Tibial artery (tissue), 4 donors: ENCODE measurements at regions not wholly inside any gene's neighbourhood (a gene's known extent, or its start where the extent isn't known, plus 50 kb on each side); places are given as distances from the start of the nearest gene placed in this dataset.
"Not testable (repeated sequence)": the region's sequence is repeated elsewhere in the genome, so short reads cannot be mapped to it uniquely, and the experiment has no call there.

Experiments
- DNase-seq, 2 donors: peaks; one replicate each; pipeline ENCODE4 v3.0.0-alpha.2; 2019
- H3K27ac ChIP-seq, 2 donors: fragments of 200-600 bp; sonication (generic) in 1 of 2; 1 replicate in 1 of 2; 2 replicates in 1 of 2; pipeline ENCODE4 v1.5.1; 2018 to 2019; ENCODE audit warnings: mild to moderate bottlenecking in 1 of 2
- H3K27me3 ChIP-seq, 2 donors: fragments of 200-600 bp; sonication (generic) in 1 of 2; one replicate each; pipeline versions ENCODE4 v1.5.1 to v1.6.0; 2016 to 2019
- H3K36me3 ChIP-seq, 3 donors: fragments of 200-600 bp; sonication (generic) in 2 of 3; one replicate each; pipeline ENCODE4 v1.5.1; 2016 to 2019; ENCODE audit warnings: mild to moderate bottlenecking in 2 of 3
- H3K4me1 ChIP-seq, 4 donors: fragments of 200-600 bp; sonication (generic) in 2 of 4; 1 replicate in 3 of 4; 2 replicates in 1 of 4; pipeline ENCODE4 v1.5.1; 2016 to 2019
- H3K4me3 ChIP-seq, 2 donors: fragments of 200-600 bp; sonication (generic) in 1 of 2; 1 replicate in 1 of 2; 2 replicates in 1 of 2; pipeline ENCODE4 v1.5.1; 2018 to 2019; ENCODE audit warnings: mild to moderate bottlenecking in 2 of 2
- H3K9me3 ChIP-seq, 3 donors: fragments of 200-600 bp; sonication (generic) in 1 of 3; one replicate each; pipeline ENCODE4 v1.5.1; 2016 to 2019
- intact Hi-C: fragments of 100-400 bp; cut with DNase I; formaldehyde crosslinking; loops from one replicate; pipeline ENCODE4 v1.15.0; 2023; ENCODE audit warnings: low total_unique reads
- TF ChIP-seq, protein P1 (sequence below), 2 experiments: fragments of 200-600 bp in 1 of 2; fragments of 450-650 bp in 1 of 2; IDR thresholded peaks; one replicate each; pipeline ENCODE4 v1.5.1; 2017 to 2019; ENCODE audit warnings: antibody characterized with exemption in 2 of 2, mild to moderate bottlenecking in 1 of 2, moderate library complexity in 1 of 2

GRCh38 chr7:118389629-118390028 lies 165.1 kb downstream of the ANKRD7 start:
- Histone ChIP-seq H3K27me3 (no peaks in the 10 kb centered on the region), H3K36me3 (no peaks in the 10 kb centered on the region), H3K27ac (no peak overlapping the region), H3K4me3 (no peak overlapping the region), H3K9me3 (no peaks in the 10 kb centered on the region), H3K4me1 (no peaks in the 10 kb centered on the region)
- DNase-seq: no peak
- intact Hi-C loops: no loop called here
- TF ChIP-seq, protein P1, sequence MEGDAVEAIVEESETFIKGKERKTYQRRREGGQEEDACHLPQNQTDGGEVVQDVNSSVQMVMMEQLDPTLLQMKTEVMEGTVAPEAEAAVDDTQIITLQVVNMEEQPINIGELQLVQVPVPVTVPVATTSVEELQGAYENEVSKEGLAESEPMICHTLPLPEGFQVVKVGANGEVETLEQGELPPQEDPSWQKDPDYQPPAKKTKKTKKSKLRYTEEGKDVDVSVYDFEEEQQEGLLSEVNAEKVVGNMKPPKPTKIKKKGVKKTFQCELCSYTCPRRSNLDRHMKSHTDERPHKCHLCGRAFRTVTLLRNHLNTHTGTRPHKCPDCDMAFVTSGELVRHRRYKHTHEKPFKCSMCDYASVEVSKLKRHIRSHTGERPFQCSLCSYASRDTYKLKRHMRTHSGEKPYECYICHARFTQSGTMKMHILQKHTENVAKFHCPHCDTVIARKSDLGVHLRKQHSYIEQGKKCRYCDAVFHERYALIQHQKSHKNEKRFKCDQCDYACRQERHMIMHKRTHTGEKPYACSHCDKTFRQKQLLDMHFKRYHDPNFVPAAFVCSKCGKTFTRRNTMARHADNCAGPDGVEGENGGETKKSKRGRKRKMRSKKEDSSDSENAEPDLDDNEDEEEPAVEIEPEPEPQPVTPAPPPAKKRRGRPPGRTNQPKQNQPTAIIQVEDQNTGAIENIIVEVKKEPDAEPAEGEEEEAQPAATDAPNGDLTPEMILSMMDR (IDR thresholded peaks at IDR 0.05): no peak

- Histone ChIP-seq H3K9me3 (no peaks in the 10 kb centered on the region), H3K27ac (no peak overlapping the region), H3K4me3 (no peak overlapping the region), H3K4me1 (no peaks in the 10 kb centered on the region), H3K36me3 (no peaks in the 10 kb centered on the region), H3K27me3 (no peaks in the 10 kb centered on the region)
- no peak for DNase-seq
- TF ChIP-seq, protein P1 (IDR thresholded peaks at IDR 0.05): no peak
- intact Hi-C loops: no loop called here
These were observed 179.7 kb downstream of the ANKRD7 start for GRCh38 chr7:118404211-118404610.

DNA sequence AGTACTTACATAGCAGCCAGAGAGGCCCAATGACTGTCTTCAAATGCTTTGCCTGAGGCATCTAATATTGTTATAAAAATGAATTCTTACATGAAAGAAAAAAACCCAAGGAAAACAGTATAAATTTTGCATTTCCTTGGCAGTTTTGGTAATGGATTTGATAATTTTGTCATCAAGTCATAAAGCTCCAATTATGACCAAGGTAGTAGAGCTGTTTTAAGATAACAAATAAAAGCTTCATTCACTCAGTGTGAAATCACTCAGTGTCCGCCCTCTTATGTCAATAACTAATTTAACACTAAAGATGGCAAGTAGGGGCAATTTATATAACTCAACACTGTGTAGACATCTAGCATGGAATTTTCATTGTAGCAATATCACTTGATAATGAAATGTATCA lies 193.9 kb downstream of the ANKRD7 start:
- Histone ChIP-seq H3K4me1 (no peaks in the 10 kb centered on the region), H3K36me3 (no peaks in the 10 kb centered on the region), H3K4me3 (no peak overlapping the region), H3K27me3 (no peaks in the 10 kb centered on the region), H3K9me3 (no peaks in the 10 kb centered on the region), H3K27ac (no peak overlapping the region)
- DNase-seq: no peak
- TF ChIP-seq, protein P1 (IDR thresholded peaks at IDR 0.05): no peak
- intact Hi-C loops: no loop called here

- no peaks in the 10 kb centered on the region for H3K9me3 ChIP-seq
- H3K36me3 ChIP-seq: no peaks in the 10 kb centered on the region
- H3K27ac ChIP-seq: no peak overlapping the region
- no peak for DNase-seq
- TF ChIP-seq, protein P1 (IDR thresholded peaks at IDR 0.05): no peak
- intact Hi-C loops: no loop called here
- H3K27me3 ChIP-seq: no peaks in the 10 kb centered on the region
- no peaks in the 10 kb centered on the region for H3K4me1 ChIP-seq
- H3K4me3 ChIP-seq: no peak overlapping the region
These were observed 196.4 kb downstream of the ANKRD7 start for GRCh38 chr7:118420888-118421287.

DNA sequence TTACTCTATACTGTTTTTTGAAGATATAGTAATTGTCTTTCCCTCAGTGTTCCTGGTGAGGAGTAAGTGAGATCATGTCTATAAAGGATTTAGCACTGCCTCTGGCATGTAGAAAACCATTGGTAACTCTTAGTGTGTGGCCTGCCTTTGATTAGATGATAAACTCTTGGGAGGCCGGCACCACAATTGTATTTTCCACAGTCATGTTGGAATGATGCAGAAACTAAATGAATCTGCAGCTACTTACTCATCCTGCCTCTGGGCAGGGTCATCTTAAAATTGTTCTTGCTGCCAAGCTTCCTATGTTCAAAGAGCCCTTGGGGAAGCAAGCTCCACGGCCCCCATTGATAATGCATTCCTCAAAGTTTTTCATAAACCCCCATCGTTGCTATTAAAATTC lies 204.6 kb downstream of the ANKRD7 start:
- TF ChIP-seq, protein P1 (IDR thresholded peaks at IDR 0.05): no peak
- H3K9me3 ChIP-seq: peaks cover 0 to 6% (median 5%) of the 10 kb centered on the region in 3 donors
- no peak overlapping the region for H3K27ac ChIP-seq
- H3K36me3 ChIP-seq: no peaks in the 10 kb centered on the region
- H3K4me3 ChIP-seq: no peak overlapping the region
- no peaks in the 10 kb centered on the region for H3K27me3 ChIP-seq
- no peaks in the 10 kb centered on the region for H3K4me1 ChIP-seq
- no peak for DNase-seq
- intact Hi-C loops: no loop called here

- no peaks in the 10 kb centered on the region for H3K4me1 ChIP-seq
- H3K4me3 ChIP-seq: no peak overlapping the region
- H3K9me3 ChIP-seq: peaks cover 5 to 14% (median 6%) of the 10 kb centered on the region in 3 donors
- H3K27ac ChIP-seq: no peak overlapping the region
- no peaks in the 10 kb centered on the region for H3K27me3 ChIP-seq
- TF ChIP-seq, protein P1 (IDR thresholded peaks at IDR 0.05): no peak
- no peaks in the 10 kb centered on the region for H3K36me3 ChIP-seq
- intact Hi-C loops: no loop called here
- DNase-seq: no peak
These were observed 212.2 kb downstream of the ANKRD7 start for GRCh38 chr7:118436663-118437062.

DNA sequence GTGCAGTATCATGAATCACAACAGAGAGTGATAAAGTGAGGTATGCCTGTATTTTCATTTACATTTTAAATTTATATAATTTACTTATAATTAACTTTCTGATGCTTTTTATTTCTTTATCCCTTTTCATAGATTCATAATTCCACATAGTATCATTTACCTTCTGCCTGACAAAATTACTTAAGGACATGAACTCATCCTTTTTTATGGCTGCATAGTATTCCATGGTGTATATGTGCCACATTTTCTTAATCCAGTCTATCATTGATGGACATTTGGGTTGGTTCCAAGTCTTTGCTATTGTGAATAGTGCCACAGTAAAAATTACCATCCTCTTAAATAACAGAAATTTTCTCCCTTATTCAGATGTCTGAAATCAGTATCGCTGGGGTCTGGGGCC lies 224.5 kb downstream of the ANKRD7 start:
- DNase-seq, H3K4me3 ChIP-seq, H3K27me3 ChIP-seq, H3K27ac ChIP-seq, H3K9me3 ChIP-seq, H3K4me1 ChIP-seq, H3K36me3 ChIP-seq, intact Hi-C loops: not testable (repeated sequence)
